ENCODE measurements at regions not wholly inside any gene's neighbourhood (a gene's known extent, or its start where the extent isn't known, plus 50 kb on each side); places are given as distances from the start of the nearest gene placed in this dataset.

DNA sequence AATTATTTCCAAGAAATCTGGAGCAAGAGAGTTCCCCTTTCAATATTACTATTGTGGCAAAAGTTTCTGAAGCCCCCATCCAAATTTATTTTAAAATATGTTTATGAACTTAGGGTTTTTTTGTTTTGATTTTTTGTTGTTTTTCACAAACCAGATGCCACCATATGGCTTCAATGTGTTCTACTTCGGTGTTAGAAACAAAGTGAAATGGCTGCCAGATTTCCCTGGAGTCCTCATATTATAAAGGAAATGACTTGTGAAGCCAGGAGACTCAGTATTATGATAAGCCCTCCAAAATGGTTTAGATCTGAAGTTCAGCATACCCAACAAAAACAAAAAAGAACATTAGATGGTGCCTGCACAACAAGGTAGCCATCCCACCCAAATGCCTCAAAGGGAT lies 154.2 kb upstream of the SPANXC start:
- Histone ChIP-seq H2AFZ (no peak overlapping the region), H3K9me3 (ENCODE audit: low read depth) (no peaks in the 10 kb centered on the region), H4K20me1 (ENCODE audit: insufficient read depth, poor library complexity, severe bottlenecking) (no peaks in the 10 kb centered on the region), H3K36me3 (replicated peaks; ENCODE audit: insufficient read depth, low read depth) (no peaks in the 10 kb centered on the region), H3K9me2 (replicated peaks; ENCODE audit: insufficient read depth) (no peaks in the 10 kb centered on the region), H3K4me3 (no peak overlapping the region), H3K4me2 (no peak overlapping the region), H3K27ac (no peak overlapping the region), H3K79me2 (no peaks in the 10 kb centered on the region), H3K27me3 (no peaks in the 10 kb centered on the region), H3K4me1 (ENCODE audit: insufficient read depth) (no peaks in the 10 kb centered on the region)
- WGBS (ENCODE audit: low lambda C conversion rate, missing lambda C conversion rate), result 55% methylated on average over 1 of the region's 1 CpG
- TF ChIP-seq EZH2 (IDR thresholded peaks at IDR 0.05; ENCODE audit: borderline replicate concordance) (no peak), EZH2phosphoT487 (IDR thresholded peaks at IDR 0.05; ENCODE audit: low read depth, severe bottlenecking, unreplicated experiment) (no peak)
- TF ChIP-seq, protein P1, sequence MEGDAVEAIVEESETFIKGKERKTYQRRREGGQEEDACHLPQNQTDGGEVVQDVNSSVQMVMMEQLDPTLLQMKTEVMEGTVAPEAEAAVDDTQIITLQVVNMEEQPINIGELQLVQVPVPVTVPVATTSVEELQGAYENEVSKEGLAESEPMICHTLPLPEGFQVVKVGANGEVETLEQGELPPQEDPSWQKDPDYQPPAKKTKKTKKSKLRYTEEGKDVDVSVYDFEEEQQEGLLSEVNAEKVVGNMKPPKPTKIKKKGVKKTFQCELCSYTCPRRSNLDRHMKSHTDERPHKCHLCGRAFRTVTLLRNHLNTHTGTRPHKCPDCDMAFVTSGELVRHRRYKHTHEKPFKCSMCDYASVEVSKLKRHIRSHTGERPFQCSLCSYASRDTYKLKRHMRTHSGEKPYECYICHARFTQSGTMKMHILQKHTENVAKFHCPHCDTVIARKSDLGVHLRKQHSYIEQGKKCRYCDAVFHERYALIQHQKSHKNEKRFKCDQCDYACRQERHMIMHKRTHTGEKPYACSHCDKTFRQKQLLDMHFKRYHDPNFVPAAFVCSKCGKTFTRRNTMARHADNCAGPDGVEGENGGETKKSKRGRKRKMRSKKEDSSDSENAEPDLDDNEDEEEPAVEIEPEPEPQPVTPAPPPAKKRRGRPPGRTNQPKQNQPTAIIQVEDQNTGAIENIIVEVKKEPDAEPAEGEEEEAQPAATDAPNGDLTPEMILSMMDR (IDR thresholded peaks at IDR 0.05; ENCODE audit: poor library complexity), result no peak
- DNase-seq (ENCODE audit: low spot score), result no peak

DNA sequence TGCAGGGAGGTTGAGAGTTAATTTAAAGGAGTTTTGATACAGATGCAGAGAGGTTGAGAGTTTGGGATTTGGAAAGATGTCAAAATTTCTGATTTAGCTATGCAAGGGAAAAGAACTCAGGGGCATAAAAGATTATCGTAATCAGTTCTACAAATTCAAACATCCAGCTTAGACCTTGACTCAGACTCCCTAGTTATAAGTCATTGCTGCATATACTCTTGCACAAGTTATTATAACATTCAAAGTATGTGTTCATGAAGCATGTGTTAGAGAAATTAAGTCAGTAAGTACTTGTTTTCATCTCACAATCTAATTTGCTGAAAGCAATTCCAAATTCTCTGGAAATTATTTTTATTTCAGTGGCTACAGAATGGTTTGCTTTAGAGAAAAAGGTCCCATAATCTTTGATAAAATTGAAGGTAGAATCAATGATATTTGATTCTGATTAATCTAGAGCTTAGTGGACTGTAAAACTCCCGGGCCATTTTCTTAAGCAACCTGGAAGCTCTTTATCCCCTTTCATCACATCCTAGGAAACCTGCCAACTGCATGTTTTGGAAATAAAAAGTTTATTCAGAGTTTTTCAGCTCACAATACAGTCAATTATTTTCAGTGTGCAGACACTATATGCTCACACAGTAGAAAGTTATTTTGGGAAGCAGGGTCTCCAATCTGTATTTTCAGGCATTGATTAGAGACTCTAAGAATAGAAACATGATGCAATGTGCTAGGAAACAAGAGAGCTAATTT lies 132.9 kb upstream of the SPANXC start:
- Histone ChIP-seq H3K27ac (no peak overlapping the region), H3K36me3 (replicated peaks; ENCODE audit: insufficient read depth, low read depth) (no peaks in the 10 kb centered on the region), H3K27me3 (no peaks in the 10 kb centered on the region), H3K4me2 (no peak overlapping the region), H2AFZ (no peak overlapping the region), H3K79me2 (no peaks in the 10 kb centered on the region), H3K4me1 (ENCODE audit: insufficient read depth) (no peaks in the 10 kb centered on the region), H4K20me1 (ENCODE audit: insufficient read depth, poor library complexity, severe bottlenecking) (no peaks in the 10 kb centered on the region), H3K4me3 (no peak overlapping the region), H3K9me2 (replicated peaks; ENCODE audit: insufficient read depth) (no peaks in the 10 kb centered on the region), H3K9me3 (ENCODE audit: low read depth) (no peaks in the 10 kb centered on the region)
- TF ChIP-seq EZH2 (IDR thresholded peaks at IDR 0.05; ENCODE audit: borderline replicate concordance) (no peak), EZH2phosphoT487 (IDR thresholded peaks at IDR 0.05; ENCODE audit: low read depth, severe bottlenecking, unreplicated experiment) (no peak)
- TF ChIP-seq, protein P1 (IDR thresholded peaks at IDR 0.05; ENCODE audit: poor library complexity), result no peak
- no peak for DNase-seq (ENCODE audit: low spot score)
- 63% methylated on average over 2 of the region's 2 CpGs for WGBS (ENCODE audit: low lambda C conversion rate, missing lambda C conversion rate)

DNA sequence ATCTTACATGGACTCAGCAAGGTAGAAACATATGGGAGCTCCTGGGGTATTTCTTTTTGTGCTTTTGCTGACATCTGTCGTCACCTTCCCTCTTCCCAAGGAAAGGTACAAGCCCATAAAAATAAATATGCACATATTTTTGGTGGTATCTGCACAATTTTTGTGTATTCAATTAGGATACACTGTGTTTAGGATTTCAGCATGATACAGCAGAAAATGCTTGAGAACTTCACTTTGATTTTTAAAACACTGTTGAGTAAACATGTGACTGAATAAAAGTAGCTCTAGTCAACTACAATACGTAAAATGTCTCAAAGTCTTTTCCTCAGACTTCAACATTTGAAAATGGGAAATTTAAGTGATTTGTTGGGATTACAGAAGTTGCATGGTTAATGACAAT lies 99.4 kb upstream of the SPANXC start:
- no peak for DNase-seq (ENCODE audit: low spot score)
- TF ChIP-seq EZH2phosphoT487 (IDR thresholded peaks at IDR 0.05; ENCODE audit: low read depth, severe bottlenecking, unreplicated experiment) (no peak), EZH2 (IDR thresholded peaks at IDR 0.05; ENCODE audit: borderline replicate concordance) (no peak)
- TF ChIP-seq, protein P1 (IDR thresholded peaks at IDR 0.05; ENCODE audit: poor library complexity), result no peak
- Histone ChIP-seq H3K9me3 (ENCODE audit: low read depth) (no peaks in the 10 kb centered on the region), H3K4me3 (no peak overlapping the region), H2AFZ (no peak overlapping the region), H3K27me3 (no peaks in the 10 kb centered on the region), H3K4me2 (no peak overlapping the region), H3K4me1 (ENCODE audit: insufficient read depth) (no peaks in the 10 kb centered on the region), H3K79me2 (no peaks in the 10 kb centered on the region), H3K36me3 (replicated peaks; ENCODE audit: insufficient read depth, low read depth) (no peaks in the 10 kb centered on the region), H3K9me2 (replicated peaks; ENCODE audit: insufficient read depth) (no peaks in the 10 kb centered on the region), H4K20me1 (ENCODE audit: insufficient read depth, poor library complexity, severe bottlenecking) (no peaks in the 10 kb centered on the region), H3K27ac (no peak overlapping the region)
- 64% methylated on average over 2 of the region's 2 CpGs for WGBS (ENCODE audit: low lambda C conversion rate, missing lambda C conversion rate)
